ENCODE measurements at regions not wholly inside any gene's neighbourhood (a gene's known extent, or its start where the extent isn't known, plus 50 kb on each side); places are given as distances from the start of the nearest gene placed in this dataset.

GRCh38 chr4:16991450-16991849, 93.0 kb upstream of the LDB2 start:
- no peak for DNase-seq

- no peak for DNase-seq
Measured at GRCh38 chr4:16989371-16989770, 90.9 kb upstream of the LDB2 start.

- no peak for DNase-seq
Measured at GRCh38 chr4:16988814-16989213, 90.4 kb upstream of the LDB2 start.

GRCh38 chr4:16977081-16977480, 78.6 kb upstream of the LDB2 start:
- DNase-seq: no peak

- no peak for DNase-seq
Measured at GRCh38 chr4:16969696-16970135, 71.3 kb upstream of the LDB2 start.

GRCh38 chr4:16967722-16968121, 69.3 kb upstream of the LDB2 start:
- no peak for DNase-seq

- no peak for DNase-seq
Measured at GRCh38 chr4:16959305-16959704, 60.9 kb upstream of the LDB2 start.

GRCh38 chr4:16952896-16953630, 54.6 kb upstream of the LDB2 start:
- DNase-seq: no peak

GRCh38 chr4:16952462-16952871, 54.0 kb upstream of the LDB2 start:
- no peak for DNase-seq

Data from AML-193 (cell line).